Bronchial epithelial cell (primary cell): ENCODE measurements at regions not wholly inside any gene's neighbourhood (a gene's known extent, or its start where the extent isn't known, plus 50 kb on each side); places are given as distances from the start of the nearest gene placed in this dataset.
"Not testable (repeated sequence)": the region's sequence is repeated elsewhere in the genome, so short reads cannot be mapped to it uniquely, and the experiment has no call there.

ENCODE experiments used
- DNase-seq: peaks from one replicate; pipeline ENCODE4 v3.0.0-alpha.2; 2010; ENCODE audit warnings: low read depth
- FAIRE-seq: peaks from 2 replicates; lab custom pipeline; 2011; peaks lifted over from hg19 to GRCh38; lab: Jason Lieb, UNC
- H3K27me3 ChIP-seq: 2 replicates; pipeline ENCODE4 v1.5.1; 2011; ENCODE audit warnings: low read length; ENCODE audit not compliant: control insufficient read depth, insufficient read depth
- H3K36me3 ChIP-seq: 2 replicates; pipeline ENCODE4 v1.5.1; 2011; ENCODE audit warnings: low read length; ENCODE audit not compliant: control insufficient read depth, insufficient read depth
- H3K4me3 ChIP-seq: 2 replicates; pipeline ENCODE4 v1.5.1; 2011; ENCODE audit warnings: mild to moderate bottlenecking, low read depth, low read length, control low read depth
- TF ChIP-seq, protein P1 (sequence below): IDR thresholded peaks from 2 replicates; pipeline ENCODE4 v1.5.1; 2011; ENCODE audit warnings: mild to moderate bottlenecking, moderate library complexity, low read length, control low read depth, inconsistent platforms; ENCODE audit not compliant: insufficient read depth, severe bottlenecking

DNA sequence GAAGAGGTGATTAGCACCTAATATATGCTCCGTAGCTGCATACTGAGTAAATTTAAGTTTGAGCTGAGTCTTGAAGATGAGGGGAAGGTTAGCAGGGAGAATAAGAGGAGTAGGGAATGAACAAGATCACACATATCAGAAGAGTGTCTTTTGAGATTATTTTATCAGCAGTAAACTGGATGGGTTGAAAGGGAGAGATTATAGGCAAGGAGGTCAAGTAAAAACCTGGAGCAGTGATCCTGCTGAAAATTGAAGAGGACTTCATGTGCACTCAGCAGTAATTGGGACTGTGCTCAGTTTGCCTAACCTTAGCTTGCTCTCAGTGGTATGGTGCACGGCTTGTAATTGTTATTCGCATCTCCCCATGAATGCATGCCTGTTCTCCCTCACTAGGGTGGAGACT lies 79.5 kb upstream of the PICALM start:
- FAIRE-seq (no peak), DNase-seq (no peak)
- H3K27me3 ChIP-seq = no peaks in the 10 kb centered on the region
- no peak overlapping the region for H3K4me3 ChIP-seq
- TF ChIP-seq, protein P1, sequence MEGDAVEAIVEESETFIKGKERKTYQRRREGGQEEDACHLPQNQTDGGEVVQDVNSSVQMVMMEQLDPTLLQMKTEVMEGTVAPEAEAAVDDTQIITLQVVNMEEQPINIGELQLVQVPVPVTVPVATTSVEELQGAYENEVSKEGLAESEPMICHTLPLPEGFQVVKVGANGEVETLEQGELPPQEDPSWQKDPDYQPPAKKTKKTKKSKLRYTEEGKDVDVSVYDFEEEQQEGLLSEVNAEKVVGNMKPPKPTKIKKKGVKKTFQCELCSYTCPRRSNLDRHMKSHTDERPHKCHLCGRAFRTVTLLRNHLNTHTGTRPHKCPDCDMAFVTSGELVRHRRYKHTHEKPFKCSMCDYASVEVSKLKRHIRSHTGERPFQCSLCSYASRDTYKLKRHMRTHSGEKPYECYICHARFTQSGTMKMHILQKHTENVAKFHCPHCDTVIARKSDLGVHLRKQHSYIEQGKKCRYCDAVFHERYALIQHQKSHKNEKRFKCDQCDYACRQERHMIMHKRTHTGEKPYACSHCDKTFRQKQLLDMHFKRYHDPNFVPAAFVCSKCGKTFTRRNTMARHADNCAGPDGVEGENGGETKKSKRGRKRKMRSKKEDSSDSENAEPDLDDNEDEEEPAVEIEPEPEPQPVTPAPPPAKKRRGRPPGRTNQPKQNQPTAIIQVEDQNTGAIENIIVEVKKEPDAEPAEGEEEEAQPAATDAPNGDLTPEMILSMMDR = no peak
- H3K36me3 ChIP-seq = no peaks in the 10 kb centered on the region

DNA sequence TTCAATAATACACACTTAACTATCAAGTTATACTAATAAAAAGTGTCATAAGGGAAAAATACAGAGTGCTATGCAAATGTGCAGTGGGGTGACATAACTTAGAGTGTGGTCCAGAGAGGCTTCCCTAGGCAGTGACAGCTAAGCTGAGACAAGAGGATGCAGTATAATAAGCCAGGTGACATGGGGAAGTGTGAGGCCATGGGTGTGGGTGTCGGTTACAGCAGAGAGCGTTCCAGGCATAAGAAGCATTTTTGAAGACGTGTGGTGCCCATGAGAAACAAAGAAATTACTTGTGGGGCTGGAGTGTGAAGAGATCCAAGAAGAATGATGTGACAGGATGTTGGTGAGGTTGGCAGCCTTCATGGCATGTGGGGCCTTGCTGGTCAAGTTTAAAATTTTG lies 78.1 kb upstream of the PICALM start:
- H3K4me3 ChIP-seq = no peak overlapping the region
- no peak for DNase-seq
- H3K36me3 ChIP-seq = no peaks in the 10 kb centered on the region
- TF ChIP-seq, protein P1 = no peak
- no peaks in the 10 kb centered on the region for H3K27me3 ChIP-seq
- no peak for FAIRE-seq

DNA sequence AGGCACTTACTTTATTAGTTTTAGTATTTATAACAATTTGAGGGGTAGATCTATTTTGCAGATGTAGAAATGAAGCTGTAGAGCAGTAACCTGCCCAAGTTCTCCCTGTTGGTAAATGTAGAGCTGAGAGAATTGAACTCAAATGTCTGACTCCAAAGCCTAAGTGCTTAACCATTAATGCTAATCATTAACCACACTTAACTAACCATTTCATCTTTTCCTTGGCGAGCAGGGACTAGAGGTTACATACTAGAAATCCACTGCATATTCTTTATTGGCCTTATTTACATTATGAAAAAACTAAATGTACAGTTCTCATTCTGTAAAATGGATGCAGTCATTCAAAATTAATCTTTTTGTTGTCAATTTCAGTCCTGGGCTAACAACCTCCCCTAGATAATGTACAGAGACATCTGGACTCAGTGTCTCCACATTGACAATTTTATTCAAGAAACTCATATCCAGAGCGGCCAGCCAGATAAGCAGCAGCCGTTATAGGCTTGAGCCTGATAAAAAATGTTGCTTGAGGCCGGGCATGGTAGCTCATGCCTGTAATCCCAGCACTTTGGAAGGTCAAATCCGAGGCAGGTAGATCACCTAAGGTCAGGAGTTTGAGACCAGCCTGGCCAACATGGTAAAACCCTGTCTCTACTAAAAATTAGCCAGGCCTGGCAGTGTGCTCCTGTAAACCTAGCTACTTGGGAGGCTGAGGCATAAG lies 76.7 kb upstream of the PICALM start:
- FAIRE-seq (no peak), DNase-seq (no peak)
- H3K27me3 ChIP-seq = no peaks in the 10 kb centered on the region
- no peaks in the 10 kb centered on the region for H3K36me3 ChIP-seq
- no peak overlapping the region for H3K4me3 ChIP-seq
- TF ChIP-seq, protein P1 = no peak

DNA sequence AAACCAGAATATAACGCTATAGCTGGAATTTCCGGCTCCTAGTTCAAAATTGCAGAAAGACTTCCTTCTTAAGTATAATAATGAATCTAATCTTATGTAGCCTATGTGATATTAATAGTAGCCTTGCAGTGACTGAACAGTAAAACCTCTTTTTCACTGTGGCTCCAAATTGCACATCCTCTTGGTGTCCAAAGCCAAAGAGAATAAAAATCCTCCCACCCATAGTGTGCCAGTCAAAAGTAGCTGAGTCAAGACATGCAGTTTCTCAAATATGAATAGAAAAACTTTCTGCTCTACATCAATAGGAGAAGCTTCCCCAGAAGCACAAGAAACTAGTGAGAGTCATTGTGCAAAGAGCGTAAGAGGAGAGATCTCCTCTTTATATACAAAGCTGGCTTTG lies 76.0 kb upstream of the PICALM start:
- H3K4me3 ChIP-seq = no peak overlapping the region
- DNase-seq (no peak), FAIRE-seq (no peak)
- TF ChIP-seq, protein P1 = no peak
- no peaks in the 10 kb centered on the region for H3K27me3 ChIP-seq
- no peaks in the 10 kb centered on the region for H3K36me3 ChIP-seq

DNA sequence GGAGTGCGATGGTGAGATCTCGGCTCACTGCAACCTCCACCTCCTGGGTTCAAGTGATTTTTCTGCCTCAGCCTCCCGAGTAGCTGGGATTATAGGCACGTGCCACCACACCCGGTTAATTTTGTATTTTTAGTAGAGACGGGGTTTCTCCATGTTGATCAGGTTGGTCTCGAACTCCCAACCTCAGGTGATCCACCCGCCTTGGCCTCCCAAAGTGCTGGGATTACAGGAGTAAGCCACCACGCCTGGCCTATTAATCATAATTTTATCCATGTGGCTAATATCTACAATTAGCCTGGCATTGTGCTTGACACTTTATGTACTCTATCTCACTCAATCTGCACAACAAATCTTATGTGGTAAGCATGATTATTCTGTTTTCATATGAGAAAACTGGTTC lies 75.2 kb upstream of the PICALM start:
- H3K4me3 ChIP-seq, DNase-seq, H3K36me3 ChIP-seq, H3K27me3 ChIP-seq, FAIRE-seq: not testable (repeated sequence)

DNA sequence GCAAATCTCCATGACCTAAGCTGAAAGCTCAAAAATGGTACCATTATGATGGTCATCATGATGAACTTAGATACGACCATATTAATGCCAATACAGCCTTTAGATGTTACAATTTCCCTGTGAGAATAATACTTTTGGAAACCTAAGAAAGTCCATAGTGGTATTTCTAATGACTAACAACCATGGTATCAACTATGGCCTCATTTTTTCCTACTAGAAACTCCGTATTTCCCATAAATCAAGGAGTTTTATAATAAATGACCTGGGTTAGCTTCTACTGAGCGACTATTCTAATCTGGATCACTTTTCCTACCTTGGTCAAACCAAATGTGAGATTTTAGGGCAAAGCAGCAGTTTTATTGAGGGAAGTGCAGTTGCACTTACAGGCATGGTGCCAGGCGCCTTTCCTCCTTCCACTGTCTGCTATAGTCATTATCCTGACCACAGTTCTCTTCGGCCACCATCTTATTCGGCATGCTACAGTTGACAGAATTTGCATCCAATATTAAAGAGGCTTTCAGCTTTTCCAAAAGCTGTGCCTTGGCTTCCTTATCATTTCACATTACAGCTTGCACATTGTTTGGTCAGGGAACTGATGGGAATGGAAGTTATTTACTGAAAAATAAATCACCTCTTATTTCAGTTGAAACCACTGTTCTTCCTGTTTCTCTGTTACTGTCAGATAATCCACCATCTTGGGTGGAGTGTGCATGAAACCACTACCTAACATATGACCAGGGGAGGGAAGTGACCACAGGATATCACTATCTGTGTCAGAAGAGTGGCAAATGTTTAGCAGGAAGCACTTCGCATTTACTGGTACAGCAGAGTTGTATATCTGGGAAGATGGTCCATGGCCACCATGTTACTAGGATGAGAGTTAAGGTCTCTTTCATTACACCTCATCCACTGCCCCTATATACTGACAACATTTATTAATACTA lies 74.5 kb upstream of the PICALM start:
- FAIRE-seq (no peak), DNase-seq (no peak)
- Histone ChIP-seq H3K4me3 (no peak overlapping the region), H3K36me3 (no peaks in the 10 kb centered on the region), H3K27me3 (no peaks in the 10 kb centered on the region)
- TF ChIP-seq, protein P1 = no peak
